ENCODE measurements at regions not wholly inside any gene's neighbourhood (a gene's known extent, or its start where the extent isn't known, plus 50 kb on each side); places are given as distances from the start of the nearest gene placed in this dataset.
"Not testable (repeated sequence)": the region's sequence is repeated elsewhere in the genome, so short reads cannot be mapped to it uniquely, and the experiment has no call there.

DNA sequence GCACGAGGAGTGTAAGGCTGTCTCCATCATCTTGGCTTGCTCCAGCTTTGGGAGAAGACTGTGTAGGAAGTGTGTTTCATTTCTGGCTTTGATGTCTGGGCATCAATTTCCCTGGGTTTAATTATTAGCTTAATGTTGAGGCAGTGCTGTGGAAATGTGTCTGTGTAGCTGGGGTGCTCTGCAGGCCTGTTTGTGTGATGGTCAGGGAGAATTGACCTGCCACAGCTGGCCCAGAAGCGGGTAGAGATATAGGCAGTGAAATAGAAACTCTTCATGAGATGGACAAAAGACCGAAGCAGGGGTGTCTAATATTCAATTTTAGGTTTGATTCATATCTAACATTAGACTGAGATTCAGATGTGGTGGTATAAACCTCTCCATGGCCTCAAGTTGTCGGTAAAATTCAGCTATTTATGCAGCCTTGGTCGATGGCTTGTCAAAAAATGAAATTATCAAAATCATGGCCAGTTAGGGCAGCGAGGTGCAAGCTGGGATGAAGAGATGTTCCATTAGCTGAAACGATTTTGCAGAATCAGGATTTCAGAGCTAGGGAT, 95.3 kb upstream of the SNX9 start:
- DNase-seq (ENCODE audit: extremely low read depth, low read depth, low spot score) = no peak

DNA sequence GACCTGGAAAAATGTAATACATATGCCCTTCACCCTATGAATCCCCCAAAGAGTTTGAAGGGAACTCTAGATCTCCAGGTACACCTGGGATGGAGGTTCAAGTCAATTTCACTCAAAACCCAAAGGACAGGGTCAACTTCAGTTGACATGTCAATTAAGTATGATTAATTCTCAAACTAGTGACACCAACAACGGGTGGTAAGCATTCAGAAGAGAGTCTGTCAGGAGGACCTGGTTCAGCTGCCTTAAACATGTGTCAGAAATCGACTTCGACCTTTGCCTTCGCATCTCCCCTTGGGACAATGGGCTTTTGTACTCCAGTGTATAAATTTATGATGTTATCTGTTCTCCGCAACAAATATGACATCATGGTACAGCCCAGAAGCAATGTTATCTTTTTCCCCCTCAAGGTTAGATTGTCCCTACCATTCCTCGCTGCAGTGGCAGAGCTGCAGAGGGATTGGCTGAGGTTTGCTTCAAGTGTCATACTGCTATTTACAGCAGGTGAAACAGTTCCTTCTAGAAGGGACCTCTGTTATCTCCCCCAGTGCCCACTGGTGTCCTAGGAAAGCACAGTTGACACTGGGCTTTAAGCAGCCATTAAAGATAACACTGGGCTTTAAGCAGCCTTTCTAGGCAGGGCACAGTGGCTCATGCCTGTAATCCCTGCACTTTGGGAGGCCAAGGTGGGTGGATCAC, 94.7 kb upstream of the SNX9 start:
- no peak for DNase-seq (ENCODE audit: extremely low read depth, low read depth, low spot score)

DNA sequence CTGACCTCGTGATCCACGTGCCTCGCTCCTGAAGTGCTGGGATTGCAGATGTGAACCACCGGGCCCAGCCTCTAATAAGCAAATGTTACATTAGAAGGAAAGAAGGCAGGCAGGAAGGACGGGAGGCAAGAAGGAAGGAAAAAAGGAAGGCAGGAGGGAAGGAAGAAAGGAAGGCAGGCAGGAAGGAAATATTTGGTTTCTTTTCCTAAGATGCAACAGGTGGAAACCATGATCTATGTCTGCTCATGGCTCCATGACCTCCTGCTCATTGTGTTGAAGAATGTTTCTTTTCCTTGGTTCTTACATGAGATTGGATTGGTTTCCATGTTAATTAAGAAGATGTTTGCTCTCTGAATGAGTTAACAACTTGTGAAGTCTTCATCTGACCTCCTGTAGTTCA, 91.8 kb upstream of the SNX9 start:
- no peak for DNase-seq (ENCODE audit: extremely low read depth, low read depth, low spot score)

DNA sequence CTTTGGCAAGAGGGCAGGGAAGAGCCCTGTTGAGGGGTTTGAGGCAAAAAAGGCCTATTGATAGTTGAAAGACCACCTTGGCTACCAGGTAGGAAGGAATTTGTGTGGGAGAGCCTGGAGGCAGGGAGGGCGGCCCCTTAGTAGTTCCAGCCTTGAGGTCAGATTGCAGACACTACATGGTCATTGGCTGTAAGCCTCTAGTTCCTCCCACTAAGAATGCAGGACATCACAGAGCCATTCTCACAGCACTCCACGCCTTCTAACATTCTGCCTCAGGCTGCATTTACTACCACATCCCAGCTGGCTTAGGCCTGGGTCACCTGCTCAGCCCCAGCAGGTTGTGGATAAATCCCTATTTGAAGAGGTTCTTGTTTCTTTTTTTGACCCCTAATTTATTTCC, 91.0 kb upstream of the SNX9 start:
- DNase-seq (ENCODE audit: extremely low read depth, low read depth, low spot score) = no peak

DNA sequence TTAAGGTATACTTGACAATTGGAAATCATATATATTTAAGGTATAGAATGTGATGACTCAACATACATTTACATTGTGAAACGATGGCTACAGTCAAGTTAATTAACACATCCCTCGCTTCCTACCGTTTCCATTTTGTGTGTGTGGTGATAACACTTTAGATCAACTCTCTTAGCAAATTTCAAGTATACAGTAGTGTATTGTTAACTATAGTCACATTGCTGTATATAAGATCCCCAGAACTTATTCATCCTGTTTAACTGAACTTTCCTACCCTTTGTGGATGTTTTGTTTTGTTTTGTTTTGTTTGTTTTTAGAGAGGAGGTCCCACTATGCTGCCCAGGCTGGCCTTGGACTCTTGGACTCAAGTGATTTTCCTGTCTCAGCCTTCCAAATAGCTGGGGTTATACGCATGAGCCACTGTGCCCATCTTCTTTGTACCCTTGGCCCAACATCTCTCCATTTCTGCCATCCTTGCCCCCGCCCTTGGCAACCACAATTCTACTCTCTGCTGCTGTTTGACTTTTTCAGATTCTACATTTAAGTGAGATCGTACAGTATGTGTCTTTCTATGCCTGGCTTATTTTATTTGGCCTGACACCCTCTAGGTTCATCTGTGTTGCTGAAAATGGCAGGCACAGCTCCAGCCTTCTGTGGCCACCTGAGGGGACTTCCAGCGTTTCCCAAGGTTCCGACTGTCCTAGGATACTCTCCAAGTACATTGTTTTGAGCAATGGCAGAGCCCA, 90.5 kb upstream of the SNX9 start:
- DNase-seq (ENCODE audit: extremely low read depth, low read depth, low spot score) = no peak

DNA sequence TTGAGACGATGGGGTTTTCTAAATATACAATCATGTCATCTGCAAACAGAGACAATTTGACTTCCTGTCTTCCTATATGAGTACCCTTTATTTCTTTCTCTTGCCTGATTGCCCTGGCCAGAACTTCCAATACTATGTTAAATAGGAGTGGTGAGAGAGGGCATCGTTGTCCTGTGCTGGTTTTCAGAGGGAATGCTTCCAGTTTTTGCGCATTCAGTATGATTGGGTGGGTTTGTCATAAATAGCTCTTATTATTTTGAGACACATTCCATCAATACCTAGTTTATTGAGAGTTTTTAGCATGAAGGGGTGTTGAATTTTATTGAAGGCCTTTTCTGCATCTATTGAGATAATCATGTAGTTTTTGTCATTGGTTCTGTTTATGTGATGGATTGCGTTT, 86.5 kb upstream of the SNX9 start:
- not testable (repeated sequence) for DNase-seq (ENCODE audit: extremely low read depth, low read depth, low spot score)

DNA sequence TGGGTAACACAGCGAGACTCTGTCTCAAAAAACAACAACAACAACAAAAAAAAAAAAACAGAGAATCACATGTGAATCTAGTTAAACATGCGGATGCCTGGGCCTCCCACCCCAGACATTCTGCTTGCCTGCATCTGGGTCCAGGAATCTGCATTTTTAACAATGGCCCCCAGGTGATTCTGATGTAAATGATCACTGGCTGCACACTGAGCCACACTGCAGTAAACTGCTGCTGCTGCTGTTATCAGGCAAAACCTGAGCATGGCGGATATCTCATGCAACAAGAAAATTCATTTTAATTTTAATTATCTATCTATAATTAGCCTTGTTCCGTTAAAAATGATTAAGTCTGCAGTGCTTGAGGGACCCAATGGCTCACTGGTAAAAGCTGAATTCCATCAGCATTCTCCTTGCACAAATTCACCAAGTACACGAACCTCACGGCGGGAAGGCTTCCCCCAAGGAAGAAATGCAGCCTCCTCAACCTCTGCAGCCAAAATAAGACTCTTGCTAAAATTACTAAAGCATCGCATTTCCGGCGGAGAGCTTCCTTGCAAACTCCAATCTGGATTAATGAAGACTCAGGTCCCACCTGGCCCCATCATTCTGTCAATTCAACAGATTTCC, 81.6 kb upstream of the SNX9 start:
- DNase-seq (ENCODE audit: extremely low read depth, low read depth, low spot score) = no peak

DNA sequence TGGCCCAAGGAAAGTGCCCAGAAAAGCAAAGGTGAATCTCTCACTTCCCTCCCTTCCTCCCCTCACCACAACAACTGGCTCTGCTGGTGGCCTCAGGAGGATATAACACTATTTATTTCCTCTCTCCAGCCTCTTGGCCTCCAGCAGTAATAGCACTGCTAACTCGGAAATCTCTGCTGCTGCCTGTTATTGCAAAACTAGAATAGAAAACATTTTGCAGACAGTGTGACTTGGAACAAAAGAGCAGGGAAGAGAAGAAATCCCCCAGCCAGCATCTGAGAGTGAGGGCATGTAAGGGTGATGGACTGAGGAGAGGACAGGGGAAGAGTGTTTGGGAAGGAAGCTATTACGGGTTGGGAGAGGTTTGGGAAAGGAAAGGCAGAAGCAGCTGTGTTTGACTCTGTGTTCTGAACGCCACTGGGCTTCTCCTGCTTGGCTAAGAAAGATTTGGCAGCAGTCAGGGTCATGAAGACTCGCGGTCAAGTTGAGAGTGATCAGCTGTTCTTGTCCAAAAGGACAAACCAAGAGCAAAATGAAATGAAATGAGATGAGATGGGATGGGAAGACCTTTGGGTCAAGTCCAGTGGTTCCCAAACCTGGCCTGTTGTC, 81.0 kb upstream of the SNX9 start:
- no peak for DNase-seq (ENCODE audit: extremely low read depth, low read depth, low spot score)

DNA sequence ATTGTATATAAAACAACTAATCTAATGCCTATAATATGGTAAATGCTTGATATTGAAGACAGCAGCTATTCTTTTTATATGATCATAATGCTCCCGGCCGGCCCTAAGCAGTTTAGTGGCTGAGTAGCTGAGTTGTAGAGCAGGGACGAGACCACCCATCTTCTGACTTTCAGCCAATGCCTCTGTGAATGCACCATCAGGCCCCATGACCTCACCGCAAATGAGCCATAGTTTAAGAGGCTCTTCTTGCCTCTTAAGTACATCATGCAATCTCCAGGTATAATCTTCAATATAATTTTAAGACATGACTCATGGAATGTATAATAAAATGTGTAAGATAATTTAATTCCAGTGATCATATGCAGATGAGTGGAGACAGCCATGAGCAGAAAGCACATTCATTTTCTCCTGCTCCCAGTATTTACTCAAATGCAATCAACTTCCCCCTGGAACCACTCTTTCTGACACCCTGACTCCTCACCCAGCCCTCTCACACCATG, 78.9 kb upstream of the SNX9 start:
- DNase-seq (ENCODE audit: extremely low read depth, low read depth, low spot score) = no peak

DNA sequence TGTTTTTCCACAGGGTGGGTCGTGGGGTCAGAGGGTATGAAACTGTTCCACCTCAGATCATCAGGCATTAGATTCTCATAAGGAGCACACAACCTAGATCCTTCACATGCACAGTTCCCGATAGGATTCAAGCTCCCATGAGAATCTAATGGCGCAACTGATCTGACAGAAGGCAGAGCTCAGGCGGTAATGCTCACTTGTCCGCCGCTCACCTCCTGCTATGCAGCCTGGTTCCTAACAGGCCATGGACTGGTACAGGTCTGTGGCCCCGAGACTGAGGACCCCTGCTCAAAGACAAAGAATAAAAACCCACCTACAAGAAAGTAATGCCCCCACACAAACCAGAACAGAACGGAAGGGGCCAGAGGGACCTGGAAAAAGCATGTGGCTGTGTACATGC, 76.1 kb upstream of the SNX9 start:
- no peak for DNase-seq (ENCODE audit: extremely low read depth, low read depth, low spot score)

DNA sequence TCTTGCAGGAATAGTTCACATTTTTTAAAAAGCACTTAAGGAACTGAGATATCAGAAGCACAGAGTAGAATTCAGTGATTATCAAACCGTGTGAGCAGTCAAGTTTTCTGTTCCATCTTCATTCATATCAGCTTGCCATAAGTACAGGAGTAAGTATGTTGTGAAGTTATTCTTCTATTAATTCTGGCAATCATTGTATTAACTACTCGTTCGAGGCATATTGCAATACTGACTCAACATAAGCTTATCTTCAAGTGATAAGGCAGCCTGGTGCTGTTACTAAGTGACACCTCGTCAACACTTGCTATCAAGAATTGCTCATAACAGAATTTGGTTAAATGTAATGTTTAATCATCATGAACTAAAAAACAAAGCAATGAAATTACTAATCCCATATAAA, 75.7 kb upstream of the SNX9 start:
- no peak for DNase-seq (ENCODE audit: extremely low read depth, low read depth, low spot score)

DNA sequence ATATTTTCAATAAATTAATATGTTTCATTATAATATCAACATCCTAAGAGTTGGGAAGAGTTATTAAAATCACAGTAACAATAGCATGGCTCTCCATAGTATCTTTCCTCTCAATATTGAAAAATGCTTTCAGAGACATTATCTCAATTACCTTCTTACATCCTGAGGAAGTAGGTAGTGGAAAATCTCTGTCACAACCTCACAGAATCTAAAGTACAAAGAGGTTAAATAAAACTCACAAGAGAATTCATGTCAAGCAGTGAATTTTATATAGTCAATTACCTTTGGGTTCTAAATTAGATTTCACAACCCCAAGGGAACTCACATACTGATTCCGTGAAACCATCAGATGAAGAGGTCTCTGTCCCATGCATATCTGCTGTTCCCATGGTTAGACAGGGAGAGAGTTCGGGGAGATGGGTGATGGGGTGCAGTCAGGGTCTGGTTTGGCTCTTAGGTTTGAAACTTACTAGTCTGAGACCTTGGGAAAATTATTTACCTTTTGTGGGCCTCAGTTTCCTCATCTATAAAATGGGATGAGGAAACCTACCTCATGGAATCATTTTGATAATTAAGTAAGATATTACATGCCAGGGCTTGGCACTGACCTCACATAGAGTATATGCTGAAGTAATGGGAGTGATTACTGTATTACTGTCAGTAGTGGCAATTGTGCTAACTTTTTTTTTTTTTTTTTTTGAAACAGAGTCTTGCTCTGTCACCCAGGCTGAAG, 74.0 kb upstream of the SNX9 start:
- no peak for DNase-seq (ENCODE audit: extremely low read depth, low read depth, low spot score)

DNA sequence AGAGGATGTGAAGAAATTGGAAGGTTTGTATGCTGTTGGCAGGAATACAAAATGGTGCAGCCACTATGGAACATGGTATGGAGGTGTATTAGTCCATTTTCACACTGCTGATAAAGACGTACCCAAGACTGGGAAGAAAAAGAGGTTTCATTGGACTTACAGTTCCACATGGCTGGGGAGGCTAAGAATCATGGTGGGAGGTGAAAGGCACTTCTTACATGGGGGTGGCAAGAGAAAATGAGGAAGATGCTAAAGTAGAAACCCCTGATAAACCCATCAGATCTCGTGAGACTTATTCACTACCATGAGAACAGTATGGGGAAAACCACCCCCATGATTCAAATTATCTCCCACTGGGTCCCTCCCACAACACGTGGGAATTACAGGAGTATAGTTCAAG, 72.1 kb upstream of the SNX9 start:
- not testable (repeated sequence) for DNase-seq (ENCODE audit: extremely low read depth, low read depth, low spot score)

DNA sequence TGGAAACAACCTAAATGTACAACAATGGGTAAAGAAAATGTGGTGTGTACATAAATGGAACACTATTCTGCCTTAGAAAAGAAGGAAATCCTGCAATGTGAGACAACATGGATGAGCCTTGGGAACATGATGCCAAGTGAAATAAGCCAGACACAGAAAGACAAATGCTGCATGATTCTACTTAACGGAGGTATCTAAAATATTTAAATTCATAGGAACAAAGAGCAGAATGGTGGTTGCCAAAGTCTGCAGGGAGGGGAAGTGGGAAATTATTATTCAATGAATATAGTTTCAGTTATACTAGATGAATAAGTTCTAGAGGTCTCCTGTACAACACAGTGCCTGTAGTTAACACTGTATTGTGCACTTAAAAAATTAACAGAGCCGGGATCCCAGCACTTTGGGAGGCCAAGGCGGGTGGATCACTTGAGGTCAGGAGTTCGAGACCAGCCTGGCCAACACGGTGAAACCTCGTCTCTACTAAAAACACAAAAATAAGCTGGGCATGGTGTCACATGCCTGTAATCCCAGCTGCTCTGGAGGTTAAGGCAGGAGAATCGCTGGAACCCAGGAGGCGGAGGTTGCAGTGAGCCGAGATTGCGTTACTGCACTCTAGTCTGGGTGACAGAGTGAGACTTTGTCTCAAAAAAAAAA, 71.4 kb upstream of the SNX9 start:
- DNase-seq (ENCODE audit: extremely low read depth, low read depth, low spot score) = no peak

DNA sequence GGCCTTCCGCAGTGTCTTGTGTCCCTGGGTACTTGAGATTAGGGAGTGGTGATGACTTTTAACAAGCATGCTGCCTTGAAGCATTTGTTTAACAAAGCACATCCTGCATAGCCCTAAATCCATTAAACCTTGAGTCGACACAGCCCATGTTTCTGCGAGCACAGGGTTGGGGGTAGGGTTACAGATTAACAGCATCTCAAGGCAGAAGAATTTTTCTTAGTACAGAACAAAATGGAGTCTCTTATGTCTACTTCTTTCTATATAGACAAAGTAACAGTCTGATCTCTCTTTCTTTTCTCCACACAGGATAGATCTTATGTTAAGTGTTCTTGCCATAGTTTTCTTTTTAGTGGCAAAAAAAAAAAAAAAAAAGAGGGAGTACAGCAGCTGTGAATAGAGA, 70.2 kb upstream of the SNX9 start:
- not testable (repeated sequence) for DNase-seq (ENCODE audit: extremely low read depth, low read depth, low spot score)

DNA sequence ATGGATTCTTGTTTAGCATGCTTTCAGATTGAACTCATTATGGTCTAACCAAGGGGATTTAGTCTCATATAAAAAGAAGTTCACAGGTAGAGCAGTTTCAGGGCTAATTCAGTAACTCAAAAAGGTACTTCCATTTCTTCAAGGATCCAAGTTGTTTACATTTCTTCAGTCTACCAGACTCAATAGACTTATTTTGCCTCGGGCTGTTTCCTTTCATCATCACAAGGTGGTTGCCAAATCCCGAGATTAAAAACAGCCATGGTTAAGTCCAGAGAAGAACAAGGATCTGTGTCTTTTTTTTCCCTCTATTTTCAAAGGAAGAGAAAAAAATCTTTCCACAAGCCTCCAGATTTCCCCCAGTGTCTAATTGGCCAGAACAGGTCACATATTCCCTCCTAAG, 69.8 kb upstream of the SNX9 start:
- no peak for DNase-seq (ENCODE audit: extremely low read depth, low read depth, low spot score)

DNA sequence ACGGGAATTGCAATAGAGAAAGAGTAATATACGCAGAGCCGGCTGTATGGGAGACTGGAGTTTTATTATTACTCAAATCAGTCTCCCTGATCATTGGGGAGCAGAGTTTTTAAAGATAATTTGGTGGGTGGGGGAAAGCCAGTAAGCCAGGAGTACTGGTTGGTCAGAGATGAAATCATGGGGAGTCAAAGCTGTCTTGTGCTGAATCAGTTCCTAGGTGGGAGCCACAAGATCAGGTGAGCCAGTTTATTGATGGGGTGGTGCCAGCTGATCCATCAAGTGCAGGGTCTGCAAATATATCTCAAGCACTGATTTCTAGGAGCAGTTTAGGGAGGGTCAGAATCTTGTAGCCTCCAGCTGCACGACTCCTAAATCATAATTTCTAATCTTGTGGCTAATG, 69.2 kb upstream of the SNX9 start:
- DNase-seq (ENCODE audit: extremely low read depth, low read depth, low spot score) = not testable (repeated sequence)

DNA sequence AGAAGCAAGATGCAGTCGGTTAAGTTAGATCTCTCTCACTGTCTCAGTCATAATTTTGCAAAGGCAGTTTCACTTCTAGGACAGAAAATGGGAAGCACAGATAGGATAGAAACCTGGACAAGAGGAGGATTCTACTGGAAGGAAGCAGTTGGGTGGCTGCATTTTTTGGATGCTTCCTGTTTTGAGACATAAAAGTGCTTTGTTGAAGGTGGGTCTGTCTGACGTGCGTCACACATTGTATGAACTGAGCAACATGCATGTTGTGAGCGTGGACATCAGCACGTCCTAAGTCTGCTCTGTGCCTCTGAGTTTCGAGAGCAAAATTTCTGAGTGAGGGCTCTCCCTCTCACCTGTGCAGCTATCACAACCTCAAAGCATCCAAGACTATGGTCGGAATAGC, 68.7 kb upstream of the SNX9 start:
- no peak for DNase-seq (ENCODE audit: extremely low read depth, low read depth, low spot score)

DNA sequence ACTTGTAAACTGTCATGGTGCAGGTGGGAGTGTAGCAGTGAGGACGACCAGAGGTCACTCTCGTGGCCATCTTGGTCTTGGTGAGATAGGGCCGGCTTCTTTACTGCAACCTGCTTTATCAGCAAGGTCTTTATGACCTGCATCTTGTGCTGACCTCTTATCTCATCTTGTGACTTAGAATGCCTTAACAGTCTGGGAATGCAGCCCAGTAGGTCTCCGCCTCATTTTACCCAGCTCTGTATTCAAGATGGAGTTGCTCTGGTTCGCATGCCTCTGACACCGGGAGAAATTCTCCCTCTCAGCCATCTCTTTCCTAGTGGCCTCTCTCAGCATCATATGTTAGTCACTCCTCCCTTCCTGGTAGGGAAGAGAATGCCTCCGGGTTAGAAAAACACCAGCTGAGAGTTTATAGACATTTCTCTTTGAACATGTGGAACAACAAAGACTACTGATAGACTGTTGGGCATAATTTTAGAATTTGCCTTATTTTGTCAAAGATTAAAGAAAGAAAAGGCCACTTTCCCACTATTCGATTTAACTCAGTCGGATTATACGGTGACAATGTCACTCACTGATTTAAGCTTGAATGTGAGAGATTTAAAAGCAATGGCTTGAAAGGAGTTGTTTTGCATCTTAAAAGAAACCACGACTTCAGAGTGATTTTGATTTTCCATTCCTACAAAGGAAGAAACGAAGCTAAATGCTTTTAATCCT, 67.9 kb upstream of the SNX9 start:
- DNase-seq (ENCODE audit: extremely low read depth, low read depth, low spot score) = no peak
